IMR-90 (cell line): ENCODE measurements at regions not wholly inside any gene's neighbourhood (a gene's known extent, or its start where the extent isn't known, plus 50 kb on each side); places are given as distances from the start of the nearest gene placed in this dataset.

Source experiments
- ATAC-seq: fragments of 200-7000 bp; cut with Tn5 transposase; 2 replicates; pipeline ENCODE4 v1.9.1; 2020; ENCODE audit warnings: low read depth, mild to moderate bottlenecking, moderate library complexity
- BruUV-seq: library from RNA; stranded (reverse); fragments of 400-500 nt; replicated peaks from 2 replicates; lab custom pipeline; 2021; lab: Mats Ljungman, UMichigan
- CTCF ChIA-PET: fragments of 300-600 bp; formaldehyde crosslinking; extraction: SDS; loops from one replicate; lab custom pipeline; 2021; ENCODE audit warnings: antibody characterized with exemption; lab: Yijun Ruan, JAX
- POLR2A ChIA-PET: fragments of 300-600 bp; sonication (Branson Sonifier 250); formaldehyde crosslinking; loops from one replicate; lab custom pipeline; 2022; ENCODE audit warnings: antibody characterized with exemption; ENCODE audit not compliant: unreplicated experiment; lab: Charles Lee
- DNase-seq: peaks from one replicate; pipeline ENCODE4 v3.0.0; 2013
- H2AFZ ChIP-seq: replicated peaks from 2 replicates; pipeline ENCODE3; 2013; ENCODE audit warnings: low read length, mild to moderate bottlenecking; ENCODE audit not compliant: poor library complexity
- H2AK5ac ChIP-seq: 2 replicates; pipeline ENCODE4 v1.6.1; 2013; ENCODE audit warnings: low read depth, low read length, inconsistent platforms
- H2AK9ac ChIP-seq: replicated peaks from 2 replicates; pipeline ENCODE3; 2013; ENCODE audit warnings: mild to moderate bottlenecking, low read depth, low read length, moderate library complexity; ENCODE audit not compliant: poor library complexity
- H2BK120ac ChIP-seq: 2 replicates; pipeline ENCODE4 v1.6.1; 2013; ENCODE audit warnings: low read depth, low read length, inconsistent platforms
- H2BK15ac ChIP-seq: 3 replicates; pipeline ENCODE4 v1.6.1; 2013; ENCODE audit warnings: low read depth, low read length, inconsistent platforms
- H2BK20ac ChIP-seq: 2 replicates; pipeline ENCODE4 v1.6.1; 2013; ENCODE audit warnings: low read depth, mild to moderate bottlenecking, inconsistent platforms, low read length, moderate library complexity
- H2BK5ac ChIP-seq: 2 replicates; pipeline ENCODE4 v1.6.1; 2013; ENCODE audit warnings: mild to moderate bottlenecking, low read depth, low read length, inconsistent platforms; ENCODE audit not compliant: poor library complexity, severe bottlenecking
- H3K14ac ChIP-seq: replicated peaks from 2 replicates; pipeline ENCODE4 v1.6.1; 2013; ENCODE audit warnings: low read depth, low read length, inconsistent platforms
- H3K18ac ChIP-seq: 2 replicates; pipeline ENCODE4 v1.6.1; 2013; ENCODE audit warnings: low read depth, low read length, control low read depth
- H3K23ac ChIP-seq: 2 replicates; pipeline ENCODE4 v1.6.1; 2013; ENCODE audit warnings: low read depth, low read length, inconsistent platforms
- H3K27ac ChIP-seq: 2 replicates; pipeline ENCODE4 v1.5.1; 2013; ENCODE audit warnings: mild to moderate bottlenecking, control low read depth, low read length; ENCODE audit not compliant: insufficient read depth
- H3K27me3 ChIP-seq: 2 replicates; pipeline ENCODE4 v1.6.1; 2013; ENCODE audit warnings: low read length; ENCODE audit not compliant: control insufficient read depth, insufficient read depth
- H3K36me3 ChIP-seq: 2 replicates; pipeline ENCODE4 v1.6.1; 2013; ENCODE audit warnings: low read length, mixed read lengths; ENCODE audit not compliant: control insufficient read depth, insufficient read depth
- H3K4ac ChIP-seq: 2 replicates; pipeline ENCODE4 v1.6.1; 2013; ENCODE audit warnings: low read depth, low read length, inconsistent platforms
- H3K4me1 ChIP-seq: 2 replicates; pipeline ENCODE4 v1.6.1; 2013; ENCODE audit warnings: low read length, mixed read lengths; ENCODE audit not compliant: control insufficient read depth, insufficient read depth
- H3K4me2 ChIP-seq: 2 replicates; pipeline ENCODE4 v1.6.1; 2013; ENCODE audit warnings: low read depth, mild to moderate bottlenecking, control low read depth, low read length, moderate library complexity
- H3K4me3 ChIP-seq: 2 replicates; pipeline ENCODE4 v1.5.1; 2013; ENCODE audit warnings: low read depth, mild to moderate bottlenecking, control low read depth, low read length, moderate library complexity; ENCODE audit not compliant: insufficient read depth
- H3K56ac ChIP-seq: 2 replicates; pipeline ENCODE4 v1.6.1; 2013; ENCODE audit warnings: low read length, inconsistent platforms; ENCODE audit not compliant: insufficient read depth; ENCODE audit errors: extremely low read depth
- H3K79me1 ChIP-seq, 2 experiments: 2 replicates each; pipeline ENCODE4 v1.6.1; 2013; ENCODE audit warnings: low read length in 2 of 2, inconsistent platforms in 1 of 2, low read depth in 1 of 2
- H3K9ac ChIP-seq: 2 replicates; pipeline ENCODE4 v1.6.1; 2013; ENCODE audit warnings: low read depth, low read length, control low read depth
- H3K9me1 ChIP-seq: 2 replicates; pipeline ENCODE4 v1.6.1; 2013; ENCODE audit warnings: low read length, inconsistent platforms; ENCODE audit not compliant: insufficient read depth
- H3K9me3 ChIP-seq: 2 replicates; pipeline ENCODE4 v1.6.1; 2013; ENCODE audit warnings: low read length; ENCODE audit not compliant: control insufficient read depth, insufficient read depth
- H4K20me1 ChIP-seq: 2 replicates; pipeline ENCODE4 v1.6.1; 2013; ENCODE audit warnings: low read length, inconsistent platforms; ENCODE audit not compliant: insufficient read depth
- H4K5ac ChIP-seq: 2 replicates; pipeline ENCODE4 v1.6.1; 2013; ENCODE audit warnings: mild to moderate bottlenecking, low read depth, low read length, control low read depth
- H4K8ac ChIP-seq, 2 experiments: 2 replicates each; pipeline ENCODE4 v1.6.1; 2013; ENCODE audit warnings: low read depth in 2 of 2, low read length in 2 of 2, control low read depth in 1 of 2, inconsistent platforms in 1 of 2
- H4K91ac ChIP-seq: 2 replicates; pipeline ENCODE4 v1.6.1; 2013; ENCODE audit warnings: low read depth, low read length, inconsistent platforms; ENCODE audit not compliant: insufficient read depth
- CEBPB ChIP-seq: IDR thresholded peaks from 2 replicates; pipeline ENCODE4 v1.6.1; 2012; ENCODE audit warnings: low read depth, low read length, improper control_type of control experiment
- CHD1 ChIP-seq: IDR thresholded peaks from 2 replicates; pipeline ENCODE4 v1.6.1; 2012; ENCODE audit warnings: low read depth, low read length, improper control_type of control experiment
- MAFK ChIP-seq: IDR thresholded peaks from 2 replicates; pipeline ENCODE4 v1.6.1; 2012; ENCODE audit warnings: low read depth, low read length, improper control_type of control experiment
- MXI1 ChIP-seq: IDR thresholded peaks from 2 replicates; pipeline ENCODE4 v1.6.1; 2012; ENCODE audit warnings: low read depth, mild to moderate bottlenecking, low read length, moderate library complexity, borderline replicate concordance
- NFE2L2 ChIP-seq: fragments of 150-350 bp; IDR thresholded peaks from 2 replicates; pipeline ENCODE4 v1.6.1; 2016; ENCODE audit warnings: low read depth, mild to moderate bottlenecking, low read length
- POLR2A ChIP-seq: IDR thresholded peaks from 2 replicates; pipeline ENCODE4 v1.6.1; 2012; ENCODE audit warnings: mild to moderate bottlenecking, low read depth, low read length
- RAD21 ChIP-seq: IDR thresholded peaks from 2 replicates; pipeline ENCODE4 v1.6.1; 2012; ENCODE audit warnings: low read length, improper control_type of control experiment
- WGBS, 2 experiments: methylation state at CpG; one replicate each; pipeline versions ENCODE4 v1.1.5 to v1.1.7; 2013; ENCODE audit warnings: missing lambda C conversion rate in 2 of 2; ENCODE audit not compliant: insufficient read length in 1 of 2; ENCODE audit errors: extremely low coverage in 2 of 2; 5-methylcytosine and 5-hydroxymethylcytosine counted together
- dilution Hi-C: fragments of 300-500 bp; cut with HindIII; formaldehyde crosslinking; loops from one replicate; pipeline ENCODE4 v1.14.3; 2018; ENCODE audit warnings: low sequenced_read_pairs; ENCODE audit not compliant: unreplicated experiment
- in situ Hi-C: fragments of 300-500 bp; cut with MboI; formaldehyde crosslinking; loops from 3 replicates; pipeline ENCODE4 v1.14.3; 2019; ENCODE audit warnings: low sequenced_read_pairs, inconsistent platforms, mixed read lengths
- intact Hi-C: fragments of 100-400 bp; cut with micrococcal nuclease; formaldehyde crosslinking; loops from 2 replicates; pipeline ENCODE4 v1.10.0; 2022
- TF ChIP-seq, protein P1 (sequence below): fragments of 150-350 bp; IDR thresholded peaks from 2 replicates; pipeline ENCODE4 v1.6.1; 2017; ENCODE audit warnings: mild to moderate bottlenecking, antibody characterized with exemption, low read length, low read depth

GRCh38 chr6:144400321-144400720, 115.2 kb downstream of the UTRN start:
- Histone ChIP-seq H3K27ac (no peak overlapping the region), H2BK20ac (no peak overlapping the region), H3K27me3 (no peaks in the 10 kb centered on the region), H3K18ac (no peak overlapping the region), H2BK15ac (no peak overlapping the region), H3K9me3 (peaks cover 4% of the 10 kb centered on the region), H3K14ac (no peak overlapping the region), H2AK9ac (no peak overlapping the region), H3K4me2 (no peak overlapping the region), H4K8ac (no peak overlapping the region; a peak in 1 of 4 replicates), H3K56ac (no peak overlapping the region), H3K9me1 (peaks cover 2% of the 10 kb centered on the region; the same call in 1 of the 2 replicates), H3K4ac (no peak overlapping the region), H2AK5ac (no peak overlapping the region), H3K4me3 (no peak overlapping the region), H3K23ac (no peak overlapping the region), H2BK5ac (no peak overlapping the region), H2AFZ (no peak overlapping the region), H3K9ac (no peak overlapping the region), H3K36me3 (no peaks in the 10 kb centered on the region), H2BK120ac (no peak overlapping the region), H4K91ac (no peak overlapping the region), H3K4me1 (no peaks in the 10 kb centered on the region), H3K79me1 (peaks cover 24 to 42% of the 10 kb centered on the region in 2 experiments), H4K5ac (no peak overlapping the region), H4K20me1 (no peaks in the 10 kb centered on the region)
- WGBS, 2 experiments: no CpG with 5 or more reads among the region's 5 CpGs
- POLR2A ChIA-PET: no interaction called here
- intact Hi-C loops: no loop called here
- dilution Hi-C loops: no loop called here
- DNase-seq (no peak), ATAC-seq (no peak)
- TF ChIP-seq MAFK (no peak), CHD1 (no peak), RAD21 (no peak), CEBPB (no peak), NFE2L2 (no peak), POLR2A (no peak), MXI1 (no peak)
- TF ChIP-seq, protein P1, sequence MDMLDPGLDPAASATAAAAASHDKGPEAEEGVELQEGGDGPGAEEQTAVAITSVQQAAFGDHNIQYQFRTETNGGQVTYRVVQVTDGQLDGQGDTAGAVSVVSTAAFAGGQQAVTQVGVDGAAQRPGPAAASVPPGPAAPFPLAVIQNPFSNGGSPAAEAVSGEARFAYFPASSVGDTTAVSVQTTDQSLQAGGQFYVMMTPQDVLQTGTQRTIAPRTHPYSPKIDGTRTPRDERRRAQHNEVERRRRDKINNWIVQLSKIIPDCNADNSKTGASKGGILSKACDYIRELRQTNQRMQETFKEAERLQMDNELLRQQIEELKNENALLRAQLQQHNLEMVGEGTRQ: no peak
- CTCF ChIA-PET: no interaction called here
- in situ Hi-C loops: no loop called here
- BruUV-seq: no TSS peak
